DND-41 (cell line): ENCODE measurements at regions not wholly inside any gene's neighbourhood (a gene's known extent, or its start where the extent isn't known, plus 50 kb on each side); places are given as distances from the start of the nearest gene placed in this dataset.

ENCODE experiments used
- ATAC-seq: fragments of 200-7000 bp; cut with Tn5 transposase; 3 replicates; pipeline ENCODE4 v1.9.1; 2021; ENCODE audit warnings: low read depth; ENCODE audit not compliant: insufficient read depth
- DNase-seq: peaks from one replicate; pipeline ENCODE4 v3.0.0-alpha.2; 2020
- H2AFZ ChIP-seq: 2 replicates; pipeline ENCODE4 v1.6.0; 2012; ENCODE audit warnings: low read depth, low read length
- H3K27ac ChIP-seq: 2 replicates; pipeline ENCODE4 v1.5.1; 2012; ENCODE audit warnings: low read length, inconsistent platforms
- H3K27me3 ChIP-seq: fragments of 200-600 bp; sonication (generic); 2 replicates; pipeline ENCODE4 v1.6.0; 2012; ENCODE audit warnings: low read length, mild to moderate bottlenecking, inconsistent platforms; ENCODE audit not compliant: insufficient read depth, poor library complexity
- H3K36me3 ChIP-seq: 2 replicates; pipeline ENCODE4 v1.5.1; 2012; ENCODE audit warnings: low read length, inconsistent platforms; ENCODE audit not compliant: insufficient read depth
- H3K4me1 ChIP-seq: 2 replicates; pipeline ENCODE4 v1.5.1; 2012; ENCODE audit warnings: mild to moderate bottlenecking, low read length; ENCODE audit not compliant: insufficient read depth
- H3K4me2 ChIP-seq: 2 replicates; pipeline ENCODE4 v1.6.0; 2012; ENCODE audit warnings: mild to moderate bottlenecking, moderate library complexity, low read length, inconsistent platforms; ENCODE audit not compliant: insufficient read depth
- H3K4me3 ChIP-seq, 2 experiments: fragments of 200-600 bp in 1 of 2; shearing (Covaris generic) in 1 of 2; 2 replicates each; pipeline ENCODE4 v1.5.1; 2012 to 2016; ENCODE audit warnings: inconsistent platforms in 2 of 2, low read length in 2 of 2, mild to moderate bottlenecking in 2 of 2, low read depth in 1 of 2, moderate library complexity in 1 of 2
- H3K79me2 ChIP-seq: 2 replicates; pipeline ENCODE4 v1.6.0; 2012; ENCODE audit warnings: low read length, inconsistent platforms; ENCODE audit not compliant: insufficient read depth
- H3K9ac ChIP-seq: 2 replicates; pipeline ENCODE4 v1.6.0; 2012; ENCODE audit warnings: low read depth, mild to moderate bottlenecking, inconsistent platforms, low read length, moderate library complexity
- H3K9me3 ChIP-seq: 2 replicates; pipeline ENCODE4 v1.5.1; 2012; ENCODE audit warnings: low read length, moderate library complexity, mild to moderate bottlenecking, inconsistent platforms; ENCODE audit not compliant: insufficient read depth, severe bottlenecking
- H4K20me1 ChIP-seq: 2 replicates; pipeline ENCODE4 v1.6.0; 2012; ENCODE audit warnings: low read length; ENCODE audit not compliant: insufficient read depth
- CTCF ChIP-seq: IDR thresholded peaks from 2 replicates; pipeline ENCODE4 v1.5.1; 2012; ENCODE audit warnings: borderline replicate concordance, low read length, moderate library complexity, mild to moderate bottlenecking; ENCODE audit not compliant: poor library complexity, severe bottlenecking; ENCODE audit errors: extremely low read depth
- EZH2 ChIP-seq: IDR thresholded peaks from 3 replicates; pipeline ENCODE4 v1.6.1; 2012; ENCODE audit warnings: borderline replicate concordance, low read depth, mild to moderate bottlenecking, moderate library complexity, low read length, inconsistent platforms; ENCODE audit not compliant: severe bottlenecking

GRCh38 chr3:88263417-88264100 is 113.8 kb downstream of the C3orf38 start:
- Histone ChIP-seq H3K4me1 (no peaks in the 10 kb centered on the region), H3K9ac (no peak overlapping the region), H3K9me3 (no peaks in the 10 kb centered on the region), H3K4me3 (no peak overlapping the region), H3K36me3 (no peaks in the 10 kb centered on the region), H3K4me2 (no peak overlapping the region), H4K20me1 (no peaks in the 10 kb centered on the region), H2AFZ (no peak overlapping the region), H3K27ac (no peak overlapping the region), H3K79me2 (no peaks in the 10 kb centered on the region), H3K27me3 (no peaks in the 10 kb centered on the region)
- ATAC-seq (no peak), DNase-seq (no peak)
- TF ChIP-seq EZH2 (no peak), CTCF (no peak)

GRCh38 chr3:88267441-88267840 is 117.7 kb downstream of the C3orf38 start:
- H3K4me1 ChIP-seq, result no peaks in the 10 kb centered on the region
- H3K9me3 ChIP-seq, result no peaks in the 10 kb centered on the region
- no peak overlapping the region for H2AFZ ChIP-seq
- H3K27me3 ChIP-seq, result no peaks in the 10 kb centered on the region
- no peak for TF ChIP-seq EZH2
- no peak for TF ChIP-seq CTCF
- no peak for ATAC-seq
- no peak overlapping the region for H3K9ac ChIP-seq
- no peak overlapping the region for H3K4me3 ChIP-seq
- H3K36me3 ChIP-seq, result no peaks in the 10 kb centered on the region
- H3K27ac ChIP-seq, result no peak overlapping the region
- DNase-seq, result no peak
- H4K20me1 ChIP-seq, result no peaks in the 10 kb centered on the region
- H3K79me2 ChIP-seq, result no peaks in the 10 kb centered on the region
- H3K4me2 ChIP-seq, result no peak overlapping the region

GRCh38 chr3:88267847-88268246 is 118.1 kb downstream of the C3orf38 start:
- Histone ChIP-seq H3K4me1 (no peaks in the 10 kb centered on the region), H3K36me3 (no peaks in the 10 kb centered on the region), H4K20me1 (no peaks in the 10 kb centered on the region), H3K9me3 (no peaks in the 10 kb centered on the region), H3K4me3 (no peak overlapping the region), H3K27ac (no peak overlapping the region), H3K4me2 (no peak overlapping the region), H3K9ac (no peak overlapping the region), H3K27me3 (no peaks in the 10 kb centered on the region), H3K79me2 (no peaks in the 10 kb centered on the region), H2AFZ (no peak overlapping the region)
- TF ChIP-seq CTCF (no peak), EZH2 (no peak)
- no peak for ATAC-seq
- no peak for DNase-seq

- DNase-seq (no peak), ATAC-seq (no peak)
- Histone ChIP-seq H3K9ac (no peak overlapping the region), H2AFZ (no peak overlapping the region), H4K20me1 (no peaks in the 10 kb centered on the region), H3K27ac (no peak overlapping the region), H3K27me3 (no peaks in the 10 kb centered on the region), H3K9me3 (no peaks in the 10 kb centered on the region), H3K4me2 (no peak overlapping the region), H3K79me2 (no peaks in the 10 kb centered on the region), H3K4me1 (no peaks in the 10 kb centered on the region), H3K4me3 (no peak overlapping the region), H3K36me3 (no peaks in the 10 kb centered on the region)
- no peak for TF ChIP-seq CTCF
- no peak for TF ChIP-seq EZH2
Measured at GRCh38 chr3:88280326-88280725, 130.6 kb downstream of the C3orf38 start.
